ENCODE measurements at regions not wholly inside any gene's neighbourhood (a gene's known extent, or its start where the extent isn't known, plus 50 kb on each side); places are given as distances from the start of the nearest gene placed in this dataset.

GRCh38 chr3:11928381-11928780 is 75.8 kb upstream of the SYN2 start:
- Mint-ChIP-seq H3K36me3 (no peaks in the 10 kb centered on the region), H3K4me3 (no peak overlapping the region), H3K27me3 (peaks cover under 1% of the 10 kb centered on the region), H3K4me1 (no peaks in the 10 kb centered on the region), H3K27ac (no peak overlapping the region), H3K9me3 (peaks cover 0 to 1% (median 0%) of the 10 kb centered on the region in 7 donors)
- Histone ChIP-seq H3K27me3 (ENCODE audit: control insufficient read depth, insufficient read depth, low read length) (peaks cover 7% of the 10 kb centered on the region), H3K36me3 (ENCODE audit: control insufficient read depth, insufficient read depth, low read length) (no peaks in the 10 kb centered on the region), H3K9me3 (ENCODE audit: control insufficient read depth in 2 of 2, low read length in 2 of 2) (no peaks in the 10 kb centered on the region), H3K4me1 (ENCODE audit: control insufficient read depth, insufficient read depth, low read length, poor library complexity, severe bottlenecking) (no peaks in the 10 kb centered on the region), H3K4me3 (ENCODE audit: low read depth, low read length) (no peak overlapping the region), H3K27ac (ENCODE audit: insufficient read depth, low read length, poor library complexity, severe bottlenecking) (no peak overlapping the region)
- ATAC-seq (ENCODE audit: low read depth in 2 of 2) (no peak), DNase-seq (no peak)

- H3K36me3 ChIP-seq (ENCODE audit: control insufficient read depth, insufficient read depth, low read length): no peaks in the 10 kb centered on the region
- H3K9me3 ChIP-seq (ENCODE audit: control insufficient read depth in 2 of 2, low read length in 2 of 2): no peaks in the 10 kb centered on the region
- Mint-ChIP-seq H3K36me3 (no peaks in the 10 kb centered on the region), H3K4me3 (no peak overlapping the region), H3K9me3 (peaks cover 0 to 2% (median 0%) of the 10 kb centered on the region in 7 donors), H3K4me1 (no peaks in the 10 kb centered on the region), H3K27me3 (no peaks in the 10 kb centered on the region), H3K27ac (no peak overlapping the region)
- H3K4me3 ChIP-seq (ENCODE audit: low read depth, low read length): no peak overlapping the region
- H3K27ac ChIP-seq (ENCODE audit: insufficient read depth, low read length, poor library complexity, severe bottlenecking): no peak overlapping the region
- no peaks in the 10 kb centered on the region for H3K27me3 ChIP-seq (ENCODE audit: control insufficient read depth, insufficient read depth, low read length)
- no peak for DNase-seq
- no peak for ATAC-seq (ENCODE audit: low read depth in 2 of 2)
- H3K4me1 ChIP-seq (ENCODE audit: control insufficient read depth, insufficient read depth, low read length, poor library complexity, severe bottlenecking): no peaks in the 10 kb centered on the region
These were observed 74.7 kb upstream of the SYN2 start for GRCh38 chr3:11929531-11929930.

GRCh38 chr3:11930084-11930483 is 74.1 kb upstream of the SYN2 start:
- no peaks in the 10 kb centered on the region for H3K36me3 ChIP-seq (ENCODE audit: control insufficient read depth, insufficient read depth, low read length)
- Mint-ChIP-seq H3K27ac (no peak overlapping the region), H3K4me1 (no peaks in the 10 kb centered on the region), H3K4me3 (no peak overlapping the region), H3K36me3 (no peaks in the 10 kb centered on the region), H3K9me3 (peaks cover 0 to 2% (median 0%) of the 10 kb centered on the region in 7 donors), H3K27me3 (peaks cover 5% of the 10 kb centered on the region)
- H3K9me3 ChIP-seq (ENCODE audit: control insufficient read depth in 2 of 2, low read length in 2 of 2): no peaks in the 10 kb centered on the region
- no peak overlapping the region for H3K27ac ChIP-seq (ENCODE audit: insufficient read depth, low read length, poor library complexity, severe bottlenecking)
- ATAC-seq (ENCODE audit: low read depth in 2 of 2) (no peak), DNase-seq (no peak)
- no peaks in the 10 kb centered on the region for H3K4me1 ChIP-seq (ENCODE audit: control insufficient read depth, insufficient read depth, low read length, poor library complexity, severe bottlenecking)
- no peaks in the 10 kb centered on the region for H3K27me3 ChIP-seq (ENCODE audit: control insufficient read depth, insufficient read depth, low read length)
- H3K4me3 ChIP-seq (ENCODE audit: low read depth, low read length): no peak overlapping the region

- ATAC-seq (ENCODE audit: low read depth in 2 of 2) (no peak), DNase-seq (no peak)
- Histone ChIP-seq H3K27me3 (ENCODE audit: control insufficient read depth, insufficient read depth, low read length) (no peaks in the 10 kb centered on the region), H3K4me1 (ENCODE audit: control insufficient read depth, insufficient read depth, low read length, poor library complexity, severe bottlenecking) (no peaks in the 10 kb centered on the region), H3K4me3 (ENCODE audit: low read depth, low read length) (no peak overlapping the region), H3K27ac (ENCODE audit: insufficient read depth, low read length, poor library complexity, severe bottlenecking) (no peak overlapping the region), H3K36me3 (ENCODE audit: control insufficient read depth, insufficient read depth, low read length) (no peaks in the 10 kb centered on the region), H3K9me3 (ENCODE audit: control insufficient read depth in 2 of 2, low read length in 2 of 2) (no peaks in the 10 kb centered on the region)
- no peak overlapping the region for H3K4me3 Mint-ChIP-seq
- H3K27me3 Mint-ChIP-seq: peaks cover 10% of the 10 kb centered on the region
- peaks cover 0 to 2% (median 0%) of the 10 kb centered on the region in 7 donors for H3K9me3 Mint-ChIP-seq
- no peaks in the 10 kb centered on the region for H3K36me3 Mint-ChIP-seq
- H3K4me1 Mint-ChIP-seq: no peaks in the 10 kb centered on the region
- no peak overlapping the region for H3K27ac Mint-ChIP-seq
These were observed 71.6 kb upstream of the SYN2 start for GRCh38 chr3:11932636-11933035.

- H3K4me3 Mint-ChIP-seq: no peak overlapping the region
- H3K36me3 Mint-ChIP-seq: no peaks in the 10 kb centered on the region
- Histone ChIP-seq H3K4me3 (ENCODE audit: low read depth, low read length) (no peak overlapping the region), H3K9me3 (ENCODE audit: control insufficient read depth in 2 of 2, low read length in 2 of 2) (no peaks in the 10 kb centered on the region), H3K27ac (ENCODE audit: insufficient read depth, low read length, poor library complexity, severe bottlenecking) (no peak overlapping the region), H3K4me1 (ENCODE audit: control insufficient read depth, insufficient read depth, low read length, poor library complexity, severe bottlenecking) (no peaks in the 10 kb centered on the region), H3K27me3 (ENCODE audit: control insufficient read depth, insufficient read depth, low read length) (no peaks in the 10 kb centered on the region), H3K36me3 (ENCODE audit: control insufficient read depth, insufficient read depth, low read length) (no peaks in the 10 kb centered on the region)
- H3K27me3 Mint-ChIP-seq: peaks cover 18% of the 10 kb centered on the region
- no peak for DNase-seq
- H3K9me3 Mint-ChIP-seq: peaks cover 0 to 2% (median 0%) of the 10 kb centered on the region in 7 donors
- no peaks in the 10 kb centered on the region for H3K4me1 Mint-ChIP-seq
- no peak overlapping the region for H3K27ac Mint-ChIP-seq
- ATAC-seq (ENCODE audit: low read depth in 2 of 2): no peak
These were observed 70.7 kb upstream of the SYN2 start for GRCh38 chr3:11933529-11933928.

- no peaks in the 10 kb centered on the region for H3K4me1 Mint-ChIP-seq
- DNase-seq (peak in 1 of 3 donors; percentile 20), ATAC-seq (ENCODE audit: low read depth in 2 of 2) (no peak)
- H3K4me3 Mint-ChIP-seq: no peak overlapping the region
- peaks cover 6% of the 10 kb centered on the region for H3K27me3 Mint-ChIP-seq
- H3K27ac ChIP-seq (ENCODE audit: insufficient read depth, low read length, poor library complexity, severe bottlenecking): no peak overlapping the region
- H3K27ac Mint-ChIP-seq: no peak overlapping the region
- H3K4me3 ChIP-seq (ENCODE audit: low read depth, low read length): no peak overlapping the region
- H3K27me3 ChIP-seq (ENCODE audit: control insufficient read depth, insufficient read depth, low read length): peaks cover 2% of the 10 kb centered on the region
- H3K9me3 ChIP-seq (ENCODE audit: control insufficient read depth in 2 of 2, low read length in 2 of 2): no peaks in the 10 kb centered on the region
- H3K36me3 Mint-ChIP-seq: peaks cover 3% of the 10 kb centered on the region
- H3K9me3 Mint-ChIP-seq: peaks cover 0 to 15% (median 0%) of the 10 kb centered on the region in 7 donors
- no peaks in the 10 kb centered on the region for H3K36me3 ChIP-seq (ENCODE audit: control insufficient read depth, insufficient read depth, low read length)
- no peaks in the 10 kb centered on the region for H3K4me1 ChIP-seq (ENCODE audit: control insufficient read depth, insufficient read depth, low read length, poor library complexity, severe bottlenecking)
These were observed 60.0 kb upstream of the SYN2 start for GRCh38 chr3:11944052-11944673.

- H3K27ac Mint-ChIP-seq: no peak overlapping the region
- no peaks in the 10 kb centered on the region for H3K4me1 ChIP-seq (ENCODE audit: control insufficient read depth, insufficient read depth, low read length, poor library complexity, severe bottlenecking)
- no peaks in the 10 kb centered on the region for H3K4me1 Mint-ChIP-seq
- H3K9me3 Mint-ChIP-seq: peaks cover 0 to 9% (median 1%) of the 10 kb centered on the region in 7 donors
- H3K27ac ChIP-seq (ENCODE audit: insufficient read depth, low read length, poor library complexity, severe bottlenecking): no peak overlapping the region
- H3K27me3 Mint-ChIP-seq: peaks cover 8% of the 10 kb centered on the region
- no peak overlapping the region for H3K4me3 ChIP-seq (ENCODE audit: low read depth, low read length)
- no peak for DNase-seq
- ATAC-seq (ENCODE audit: low read depth in 2 of 2): no peak
- H3K4me3 Mint-ChIP-seq: no peak overlapping the region
- no peaks in the 10 kb centered on the region for H3K9me3 ChIP-seq (ENCODE audit: control insufficient read depth in 2 of 2, low read length in 2 of 2)
- no peaks in the 10 kb centered on the region for H3K36me3 Mint-ChIP-seq
- no peaks in the 10 kb centered on the region for H3K36me3 ChIP-seq (ENCODE audit: control insufficient read depth, insufficient read depth, low read length)
- peaks cover 6% of the 10 kb centered on the region for H3K27me3 ChIP-seq (ENCODE audit: control insufficient read depth, insufficient read depth, low read length)
These were observed 55.9 kb upstream of the SYN2 start for GRCh38 chr3:11948331-11948730.

- Histone ChIP-seq H3K27me3 (ENCODE audit: control insufficient read depth, insufficient read depth, low read length) (peaks cover 6% of the 10 kb centered on the region), H3K27ac (ENCODE audit: insufficient read depth, low read length, poor library complexity, severe bottlenecking) (no peak overlapping the region), H3K9me3 (ENCODE audit: control insufficient read depth in 2 of 2, low read length in 2 of 2) (no peaks in the 10 kb centered on the region), H3K4me1 (ENCODE audit: control insufficient read depth, insufficient read depth, low read length, poor library complexity, severe bottlenecking) (no peaks in the 10 kb centered on the region), H3K36me3 (ENCODE audit: control insufficient read depth, insufficient read depth, low read length) (no peaks in the 10 kb centered on the region), H3K4me3 (ENCODE audit: low read depth, low read length) (no peak overlapping the region)
- Mint-ChIP-seq H3K4me3 (no peak overlapping the region), H3K27ac (no peak overlapping the region), H3K4me1 (no peaks in the 10 kb centered on the region), H3K9me3 (peaks cover 0 to 6% (median under 1%) of the 10 kb centered on the region in 7 donors), H3K36me3 (no peaks in the 10 kb centered on the region), H3K27me3 (peaks cover 8% of the 10 kb centered on the region)
- no peak for DNase-seq
- no peak for ATAC-seq (ENCODE audit: low read depth in 2 of 2)
These were observed 55.3 kb upstream of the SYN2 start for GRCh38 chr3:11948866-11949265.
